Testis (tissue), 2 donors: ENCODE measurements at regions not wholly inside any gene's neighbourhood (a gene's known extent, or its start where the extent isn't known, plus 50 kb on each side); places are given as distances from the start of the nearest gene placed in this dataset.

Experiments
- POLR2A ChIP-seq: fragments of 450-650 bp; IDR thresholded peaks from one replicate; pipeline ENCODE4 v1.6.1; 2017; ENCODE audit warnings: antibody characterized with exemption, mild to moderate bottlenecking, moderate library complexity
- TF ChIP-seq, protein P1 (sequence below), 3 experiments: fragments of 450-650 bp in 2 of 3; fragments of 200-600 bp in 1 of 3; sonication (generic) in 1 of 3; IDR thresholded peaks; one replicate each; pipeline ENCODE4 v1.5.1; 2016 to 2019; ENCODE audit warnings: antibody characterized with exemption in 3 of 3, mild to moderate bottlenecking in 2 of 3, moderate library complexity in 1 of 3

DNA sequence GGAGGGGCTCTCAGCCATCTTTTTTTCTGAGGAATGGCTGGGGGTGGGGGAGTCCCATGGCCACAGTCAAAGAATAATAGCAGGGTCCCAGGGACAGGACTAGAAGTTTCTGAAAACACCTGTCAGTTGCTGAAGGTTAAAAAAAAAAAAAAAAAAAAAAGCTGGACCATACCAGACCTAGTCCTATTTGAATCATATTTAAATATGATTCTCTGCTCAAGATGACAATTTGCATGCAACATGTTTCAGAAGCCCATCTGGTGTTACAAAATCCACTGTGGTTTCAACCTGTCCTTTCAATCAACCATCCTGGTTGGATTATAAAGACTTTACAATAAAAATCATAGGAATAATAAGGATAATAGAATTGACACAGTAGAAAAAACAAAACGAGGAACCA lies 153.7 kb downstream of the TENT5C start:
- TF ChIP-seq, protein P1, sequence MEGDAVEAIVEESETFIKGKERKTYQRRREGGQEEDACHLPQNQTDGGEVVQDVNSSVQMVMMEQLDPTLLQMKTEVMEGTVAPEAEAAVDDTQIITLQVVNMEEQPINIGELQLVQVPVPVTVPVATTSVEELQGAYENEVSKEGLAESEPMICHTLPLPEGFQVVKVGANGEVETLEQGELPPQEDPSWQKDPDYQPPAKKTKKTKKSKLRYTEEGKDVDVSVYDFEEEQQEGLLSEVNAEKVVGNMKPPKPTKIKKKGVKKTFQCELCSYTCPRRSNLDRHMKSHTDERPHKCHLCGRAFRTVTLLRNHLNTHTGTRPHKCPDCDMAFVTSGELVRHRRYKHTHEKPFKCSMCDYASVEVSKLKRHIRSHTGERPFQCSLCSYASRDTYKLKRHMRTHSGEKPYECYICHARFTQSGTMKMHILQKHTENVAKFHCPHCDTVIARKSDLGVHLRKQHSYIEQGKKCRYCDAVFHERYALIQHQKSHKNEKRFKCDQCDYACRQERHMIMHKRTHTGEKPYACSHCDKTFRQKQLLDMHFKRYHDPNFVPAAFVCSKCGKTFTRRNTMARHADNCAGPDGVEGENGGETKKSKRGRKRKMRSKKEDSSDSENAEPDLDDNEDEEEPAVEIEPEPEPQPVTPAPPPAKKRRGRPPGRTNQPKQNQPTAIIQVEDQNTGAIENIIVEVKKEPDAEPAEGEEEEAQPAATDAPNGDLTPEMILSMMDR (IDR thresholded peaks at IDR 0.05): no peak
- no peak for TF ChIP-seq POLR2A
